HEK293 (cell line): ENCODE measurements at regions not wholly inside any gene's neighbourhood (a gene's known extent, or its start where the extent isn't known, plus 50 kb on each side); places are given as distances from the start of the nearest gene placed in this dataset.

Source experiments
- OSR2 ChIP-seq: fragments of 450-650 bp; formaldehyde crosslinking; IDR thresholded peaks from 2 replicates; pipeline ENCODE4 v1.5.1; 2016; ENCODE audit warnings: missing biosample characterization, missing genetic modification characterization
- PRDM10 ChIP-seq: fragments of 450-650 bp; formaldehyde crosslinking; IDR thresholded peaks from 2 replicates; pipeline ENCODE4 v1.5.1; 2016; ENCODE audit warnings: missing biosample characterization, missing genetic modification characterization
- YY2 ChIP-seq: fragments of 450-650 bp; formaldehyde crosslinking; IDR thresholded peaks from 2 replicates; pipeline ENCODE4 v1.5.1; 2016; ENCODE audit warnings: missing biosample characterization, missing genetic modification characterization
- ZFP41 ChIP-seq: fragments of 450-650 bp; formaldehyde crosslinking; IDR thresholded peaks from 2 replicates; pipeline ENCODE4 v1.5.1; 2016; ENCODE audit warnings: missing biosample characterization, missing genetic modification characterization, borderline replicate concordance
- ZIC2 ChIP-seq: fragments of 450-650 bp; formaldehyde crosslinking; IDR thresholded peaks from 2 replicates; pipeline ENCODE4 v1.5.1; 2016; ENCODE audit warnings: missing biosample characterization, missing genetic modification characterization
- ZNF146 ChIP-seq: fragments of 450-650 bp; formaldehyde crosslinking; IDR thresholded peaks from 2 replicates; pipeline ENCODE4 v1.5.1; 2016; ENCODE audit warnings: missing biosample characterization, missing genetic modification characterization
- ZNF16 ChIP-seq: fragments of 450-650 bp; formaldehyde crosslinking; IDR thresholded peaks from 2 replicates; pipeline ENCODE4 v1.5.1; 2016; ENCODE audit warnings: low read depth, missing biosample characterization, missing genetic modification characterization
- ZNF280D ChIP-seq: fragments of 450-650 bp; formaldehyde crosslinking; IDR thresholded peaks from 2 replicates; pipeline ENCODE4 v1.5.1; 2016; ENCODE audit warnings: missing biosample characterization, missing genetic modification characterization
- ZNF354C ChIP-seq: fragments of 450-650 bp; formaldehyde crosslinking; IDR thresholded peaks from 2 replicates; pipeline ENCODE4 v1.5.1; 2016; ENCODE audit warnings: missing biosample characterization, missing genetic modification characterization, low read depth, borderline replicate concordance
- ZNF404 ChIP-seq: fragments of 450-650 bp; formaldehyde crosslinking; IDR thresholded peaks from 2 replicates; pipeline ENCODE4 v1.5.1; 2017; ENCODE audit warnings: missing biosample characterization, missing genetic modification characterization
- ZNF449 ChIP-seq: fragments of 450-650 bp; formaldehyde crosslinking; IDR thresholded peaks from 2 replicates; pipeline ENCODE4 v1.5.1; 2017; ENCODE audit warnings: missing biosample characterization, mild to moderate bottlenecking, missing genetic modification characterization, moderate library complexity
- ZNF513 ChIP-seq: fragments of 450-650 bp; IDR thresholded peaks from 2 replicates; pipeline ENCODE4 v1.5.1; 2018; ENCODE audit warnings: missing biosample characterization, missing genetic modification characterization
- ZNF571 ChIP-seq: fragments of 450-650 bp; formaldehyde crosslinking; IDR thresholded peaks from 2 replicates; pipeline ENCODE4 v1.5.0; 2017; ENCODE audit warnings: missing biosample characterization, missing genetic modification characterization
- ZNF585B ChIP-seq: fragments of 450-650 bp; formaldehyde crosslinking; IDR thresholded peaks from 2 replicates; pipeline ENCODE4 v1.5.1; 2016; ENCODE audit warnings: missing biosample characterization, missing genetic modification characterization
- ZNF623 ChIP-seq: fragments of 450-650 bp; formaldehyde crosslinking; IDR thresholded peaks from 2 replicates; pipeline ENCODE4 v1.5.1; 2016; ENCODE audit warnings: missing biosample characterization, missing genetic modification characterization
- ZNF626 ChIP-seq: fragments of 450-650 bp; sonication (Bioruptor Pico); formaldehyde crosslinking; IDR thresholded peaks from 2 replicates; pipeline ENCODE4 v1.5.1; 2018; ENCODE audit warnings: missing biosample characterization, missing genetic modification characterization, inconsistent platforms
- ZNF777 ChIP-seq: fragments of 450-650 bp; formaldehyde crosslinking; IDR thresholded peaks from 2 replicates; pipeline ENCODE4 v1.5.1; 2017; ENCODE audit warnings: missing biosample characterization, missing genetic modification characterization, borderline replicate concordance
- ZSCAN23 ChIP-seq: fragments of 450-650 bp; formaldehyde crosslinking; IDR thresholded peaks from 2 replicates; pipeline ENCODE4 v1.5.1; 2016; ENCODE audit warnings: missing biosample characterization, missing genetic modification characterization
- ZSCAN4 ChIP-seq: fragments of 450-650 bp; formaldehyde crosslinking; IDR thresholded peaks from 2 replicates; pipeline ENCODE4 v1.5.1; 2017; ENCODE audit warnings: missing biosample characterization, missing genetic modification characterization
- TF ChIP-seq, protein P1 (sequence below): fragments of 450-650 bp; formaldehyde crosslinking; IDR thresholded peaks from 2 replicates; pipeline ENCODE4 v1.5.1; 2017; ENCODE audit warnings: missing biosample characterization, missing genetic modification characterization
- TF ChIP-seq, protein P2 (sequence below): fragments of 450-650 bp; formaldehyde crosslinking; IDR thresholded peaks from 2 replicates; pipeline ENCODE4 v1.5.1; 2016; ENCODE audit warnings: missing biosample characterization, missing genetic modification characterization
- TF ChIP-seq, protein P3 (sequence below): fragments of 450-650 bp; formaldehyde crosslinking; IDR thresholded peaks from 2 replicates; pipeline ENCODE4 v1.5.1; 2016; ENCODE audit warnings: missing biosample characterization, missing genetic modification characterization

GRCh38 chr3:72255791-72256559, 471.0 kb upstream of the PROK2 start (continued):
- TF ChIP-seq ZNF280D (tag by site-specific recombination) (no peak), ZSCAN4 (tag by site-specific recombination) (no peak), ZNF354C (tag by site-specific recombination) (no peak), ZFP41 (tag by site-specific recombination) (no peak), ZSCAN23 (tag by site-specific recombination) (no peak), ZNF513 (peak; percentile 54; the same call in 1 of the 2 replicates), YY2 (tag by site-specific recombination) (no peak), ZNF571 (tag by site-specific recombination) (no peak), ZIC2 (tag by site-specific recombination) (peak; percentile 99), ZNF16 (tag by site-specific recombination) (no peak), ZNF626 (tag by site-specific recombination) (no peak), ZNF404 (tag by site-specific recombination) (no peak), ZNF623 (no peak), ZNF449 (tag by site-specific recombination) (peak; percentile 92), ZNF146 (no peak), OSR2 (tag by site-specific recombination) (peak; percentile 74), PRDM10 (tag by site-specific recombination) (peak; percentile 83), ZNF585B (tag by site-specific recombination) (no peak), ZNF777 (tag by site-specific recombination) (no peak)
- TF ChIP-seq, protein P1, sequence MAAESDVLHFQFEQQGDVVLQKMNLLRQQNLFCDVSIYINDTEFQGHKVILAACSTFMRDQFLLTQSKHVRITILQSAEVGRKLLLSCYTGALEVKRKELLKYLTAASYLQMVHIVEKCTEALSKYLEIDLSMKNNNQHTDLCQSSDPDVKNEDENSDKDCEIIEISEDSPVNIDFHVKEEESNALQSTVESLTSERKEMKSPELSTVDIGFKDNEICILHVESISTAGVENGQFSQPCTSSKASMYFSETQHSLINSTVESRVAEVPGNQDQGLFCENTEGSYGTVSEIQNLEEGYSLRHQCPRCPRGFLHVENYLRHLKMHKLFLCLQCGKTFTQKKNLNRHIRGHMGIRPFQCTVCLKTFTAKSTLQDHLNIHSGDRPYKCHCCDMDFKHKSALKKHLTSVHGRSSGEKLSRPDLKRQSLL (tag by site-specific recombination) = no peak
- TF ChIP-seq, protein P2, sequence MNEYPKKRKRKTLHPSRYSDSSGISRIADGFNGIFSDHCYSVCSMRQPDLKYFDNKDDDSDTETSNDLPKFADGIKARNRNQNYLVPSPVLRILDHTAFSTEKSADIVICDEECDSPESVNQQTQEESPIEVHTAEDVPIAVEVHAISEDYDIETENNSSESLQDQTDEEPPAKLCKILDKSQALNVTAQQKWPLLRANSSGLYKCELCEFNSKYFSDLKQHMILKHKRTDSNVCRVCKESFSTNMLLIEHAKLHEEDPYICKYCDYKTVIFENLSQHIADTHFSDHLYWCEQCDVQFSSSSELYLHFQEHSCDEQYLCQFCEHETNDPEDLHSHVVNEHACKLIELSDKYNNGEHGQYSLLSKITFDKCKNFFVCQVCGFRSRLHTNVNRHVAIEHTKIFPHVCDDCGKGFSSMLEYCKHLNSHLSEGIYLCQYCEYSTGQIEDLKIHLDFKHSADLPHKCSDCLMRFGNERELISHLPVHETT (tag by site-specific recombination) = no peak
- TF ChIP-seq, protein P3, sequence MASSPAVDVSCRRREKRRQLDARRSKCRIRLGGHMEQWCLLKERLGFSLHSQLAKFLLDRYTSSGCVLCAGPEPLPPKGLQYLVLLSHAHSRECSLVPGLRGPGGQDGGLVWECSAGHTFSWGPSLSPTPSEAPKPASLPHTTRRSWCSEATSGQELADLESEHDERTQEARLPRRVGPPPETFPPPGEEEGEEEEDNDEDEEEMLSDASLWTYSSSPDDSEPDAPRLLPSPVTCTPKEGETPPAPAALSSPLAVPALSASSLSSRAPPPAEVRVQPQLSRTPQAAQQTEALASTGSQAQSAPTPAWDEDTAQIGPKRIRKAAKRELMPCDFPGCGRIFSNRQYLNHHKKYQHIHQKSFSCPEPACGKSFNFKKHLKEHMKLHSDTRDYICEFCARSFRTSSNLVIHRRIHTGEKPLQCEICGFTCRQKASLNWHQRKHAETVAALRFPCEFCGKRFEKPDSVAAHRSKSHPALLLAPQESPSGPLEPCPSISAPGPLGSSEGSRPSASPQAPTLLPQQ (tag by site-specific recombination) = peak; percentile 75
